HG02973 (cell line): ENCODE measurements at regions not wholly inside any gene's neighbourhood (a gene's known extent, or its start where the extent isn't known, plus 50 kb on each side); places are given as distances from the start of the nearest gene placed in this dataset.

Experiments used
- ATAC-seq: cut with Tn5 transposase; IDR thresholded peaks from one replicate; pipeline ENCODE4 v1.9.1; 2021; ENCODE audit warnings: moderate library complexity; ENCODE audit not compliant: unreplicated experiment

DNA sequence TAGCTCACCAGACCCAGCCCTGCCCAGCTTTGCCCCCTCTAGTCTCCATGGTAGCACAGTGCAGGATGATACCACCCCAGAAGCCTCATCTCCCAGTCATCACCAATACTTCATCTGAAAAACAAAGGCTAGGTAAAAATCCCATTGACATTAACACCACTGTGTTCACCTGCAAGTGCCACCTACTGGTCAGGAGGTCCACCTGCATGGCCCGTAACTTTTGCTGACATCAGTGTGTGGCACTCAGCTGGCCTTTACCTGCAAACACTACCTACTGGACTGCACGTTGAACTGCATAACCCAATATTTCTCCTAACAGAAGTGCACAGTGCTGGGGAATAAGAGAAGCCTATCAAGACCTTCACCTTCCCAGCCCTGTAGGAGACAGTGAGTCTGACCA lies 234.7 kb upstream of the ADGRB3 start:
- ATAC-seq: no peak

DNA sequence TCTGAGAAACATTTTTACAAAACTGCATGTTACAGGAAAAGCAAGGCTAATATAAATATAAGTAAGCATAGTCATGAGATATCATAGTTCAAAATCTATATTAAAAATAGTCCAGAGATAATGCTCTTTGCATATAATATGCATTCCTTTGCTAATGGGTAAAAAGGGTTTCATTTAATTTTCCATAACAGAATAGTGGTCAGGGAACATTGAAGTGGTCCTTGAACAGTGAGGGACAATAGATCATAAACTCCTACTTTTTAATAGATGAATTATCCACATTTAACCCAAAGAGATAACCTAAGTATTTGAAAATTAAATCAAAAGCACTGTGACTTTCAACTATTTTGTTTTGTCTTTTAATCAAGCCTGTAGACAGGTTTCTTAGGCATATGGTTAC lies 243.1 kb upstream of the ADGRB3 start:
- no peak for ATAC-seq

DNA sequence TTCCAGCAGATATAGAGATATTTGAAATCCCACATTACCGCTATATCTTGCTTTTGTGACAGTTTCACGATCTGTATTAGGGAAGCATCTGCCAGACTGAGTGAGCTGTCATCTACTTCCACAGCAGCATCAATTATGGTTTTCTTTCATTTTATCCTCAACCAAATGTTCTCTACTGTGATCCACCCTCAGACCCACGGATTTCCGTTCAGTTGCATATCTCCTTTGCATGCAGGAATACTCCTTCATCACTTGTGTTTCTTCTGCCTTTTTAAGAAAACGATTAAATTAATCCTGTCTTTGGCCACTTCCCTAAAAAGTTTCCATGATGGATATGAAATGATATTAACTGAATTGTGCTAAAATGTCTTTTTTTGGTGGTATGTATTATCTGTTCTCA lies 262.1 kb upstream of the ADGRB3 start:
- no peak for ATAC-seq

DNA sequence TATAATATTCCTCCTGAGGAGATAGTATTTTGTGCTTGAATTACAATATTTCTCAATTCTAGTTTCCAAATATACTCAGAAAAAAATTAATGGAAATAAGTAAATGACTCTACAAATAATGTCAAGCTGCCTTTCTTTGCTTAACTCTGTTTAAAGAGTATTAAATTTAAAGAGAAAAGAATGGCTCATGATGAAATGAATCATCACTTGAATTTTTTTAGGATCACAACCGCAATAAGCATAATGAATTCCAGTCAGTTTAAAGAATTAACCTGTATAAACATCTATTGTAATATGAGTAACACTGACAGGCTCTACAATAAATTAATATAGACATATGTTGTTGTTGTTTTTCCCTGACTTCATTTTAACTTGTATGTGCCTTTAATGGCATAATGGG lies 266.2 kb upstream of the ADGRB3 start:
- no peak for ATAC-seq

DNA sequence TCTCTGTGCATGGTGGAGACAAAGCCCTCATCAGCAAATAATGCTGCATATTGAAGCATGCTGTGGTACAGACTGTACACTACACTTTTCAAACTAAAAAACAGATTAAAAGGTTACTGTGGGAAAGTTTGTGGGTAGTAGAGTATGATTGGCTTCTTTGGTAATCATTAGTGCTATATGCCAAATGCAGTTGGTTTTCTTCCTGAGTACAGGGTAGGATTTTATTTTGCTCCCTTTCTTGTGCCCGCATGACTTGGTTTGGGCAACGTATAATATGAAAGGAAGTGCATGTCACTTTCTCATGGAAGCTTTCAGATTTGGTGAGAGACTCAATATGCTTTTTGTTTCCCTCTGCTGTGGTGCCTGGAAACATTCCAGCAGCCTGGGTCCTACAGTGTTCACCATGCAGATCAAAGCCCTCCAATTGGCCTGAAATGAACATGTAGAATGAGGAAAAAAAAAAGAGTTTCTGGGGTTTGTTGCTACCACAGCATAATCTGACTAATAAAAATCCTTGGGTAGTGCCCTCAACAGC lies 270.7 kb upstream of the ADGRB3 start:
- no peak for ATAC-seq

DNA sequence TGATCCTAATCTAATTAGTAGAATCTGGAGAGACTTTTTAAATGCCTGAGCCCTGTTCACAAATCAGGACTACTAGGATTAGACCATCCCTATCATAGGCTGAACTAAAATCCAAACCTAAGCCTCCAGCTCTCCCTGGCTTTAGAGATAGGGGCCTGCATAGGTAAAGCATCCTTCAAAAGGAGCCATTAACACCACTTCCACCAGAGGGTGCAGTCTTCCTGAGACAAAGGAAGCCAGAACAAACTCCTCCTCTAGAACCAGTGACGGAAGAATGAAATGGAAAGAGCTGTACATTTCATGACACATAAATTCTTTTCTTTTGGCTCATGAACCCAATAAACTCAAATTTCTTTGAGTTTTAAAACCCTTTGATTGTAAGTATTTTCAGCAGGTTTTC lies 291.2 kb upstream of the ADGRB3 start:
- ATAC-seq: peak; percentile 93

DNA sequence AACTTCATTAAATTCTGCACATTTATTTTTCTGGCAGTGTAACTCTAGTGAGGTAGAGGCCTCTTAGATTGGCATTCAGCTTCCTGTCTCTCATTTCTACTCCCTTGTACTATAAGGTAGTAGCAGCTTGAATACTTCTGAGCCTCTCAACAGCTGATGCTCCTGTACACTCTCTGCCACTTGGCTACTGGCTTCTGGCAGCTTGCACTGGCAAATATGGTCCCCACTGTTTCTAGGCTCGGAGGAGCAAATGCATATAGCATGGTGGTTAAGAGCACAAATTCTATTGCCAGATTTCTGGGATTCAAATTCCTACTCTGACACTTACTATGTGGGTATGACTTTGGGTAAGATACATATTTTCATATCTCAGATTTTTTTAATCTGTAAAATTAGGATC lies 292.8 kb upstream of the ADGRB3 start:
- no peak for ATAC-seq

DNA sequence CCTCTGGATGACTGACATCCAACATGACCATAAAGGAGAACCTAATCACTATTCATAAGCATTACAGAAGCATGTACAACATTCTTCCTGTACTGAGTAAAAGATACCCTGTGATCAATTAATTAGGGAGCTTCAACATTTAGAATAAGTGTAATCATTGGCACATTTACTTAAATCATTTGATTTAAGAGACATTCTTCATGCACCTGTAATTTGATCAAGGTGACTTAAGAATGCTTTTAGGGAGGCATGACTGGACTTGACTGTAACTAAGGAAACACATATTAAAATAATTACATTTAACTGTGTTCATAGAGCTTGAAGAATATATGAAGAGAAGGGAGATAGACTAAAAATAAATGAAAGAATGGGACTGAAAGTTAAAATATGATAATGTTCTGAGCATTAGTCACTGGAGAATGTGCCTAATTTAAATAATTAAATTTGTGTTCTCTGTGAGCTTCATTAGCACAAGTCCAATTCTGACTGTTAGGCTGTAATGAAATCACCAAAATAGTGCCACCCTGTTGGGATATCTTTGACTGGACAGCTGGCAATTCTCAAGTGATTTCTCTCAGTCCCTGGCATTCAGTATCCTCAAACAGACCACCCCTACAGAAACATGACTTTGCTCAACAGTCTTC lies 295.5 kb upstream of the ADGRB3 start:
- ATAC-seq: no peak

DNA sequence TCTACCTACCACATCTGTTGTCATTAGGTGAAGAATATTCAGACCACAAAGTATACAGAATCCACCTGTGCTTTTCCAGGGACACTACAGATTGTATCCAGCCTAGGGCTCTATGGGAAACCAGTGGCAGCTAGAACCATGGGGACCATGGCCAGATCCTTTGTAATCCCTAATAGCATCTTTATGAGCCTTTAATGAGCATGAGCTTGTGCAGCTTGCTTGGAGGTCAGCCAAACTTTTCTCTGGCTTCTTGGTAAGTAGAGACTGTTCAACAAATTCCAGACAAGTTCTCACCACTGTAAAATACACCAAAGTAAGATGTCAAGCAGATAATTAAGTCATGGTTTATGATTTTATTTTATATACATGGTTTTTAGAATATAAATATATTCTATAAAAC lies 301.6 kb upstream of the ADGRB3 start:
- no peak for ATAC-seq

DNA sequence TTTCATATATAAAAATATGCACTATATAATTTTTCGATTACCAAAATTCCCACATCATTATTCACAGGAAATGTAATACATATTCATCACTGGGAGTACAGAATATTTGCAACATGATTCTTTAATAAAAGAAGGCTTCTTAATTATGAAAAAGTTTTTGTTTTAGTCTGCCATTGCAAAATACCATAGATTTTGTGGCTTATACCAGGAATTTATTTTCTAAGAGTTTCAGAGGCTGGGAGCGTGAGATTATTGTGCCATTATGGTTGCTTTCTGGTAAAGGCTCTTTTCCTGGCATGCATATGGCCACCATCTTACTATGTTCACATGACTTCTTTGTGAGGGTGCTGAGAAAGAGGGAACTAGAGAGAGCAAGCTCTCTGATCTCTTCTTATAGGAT lies 306.9 kb upstream of the ADGRB3 start:
- ATAC-seq: no peak

DNA sequence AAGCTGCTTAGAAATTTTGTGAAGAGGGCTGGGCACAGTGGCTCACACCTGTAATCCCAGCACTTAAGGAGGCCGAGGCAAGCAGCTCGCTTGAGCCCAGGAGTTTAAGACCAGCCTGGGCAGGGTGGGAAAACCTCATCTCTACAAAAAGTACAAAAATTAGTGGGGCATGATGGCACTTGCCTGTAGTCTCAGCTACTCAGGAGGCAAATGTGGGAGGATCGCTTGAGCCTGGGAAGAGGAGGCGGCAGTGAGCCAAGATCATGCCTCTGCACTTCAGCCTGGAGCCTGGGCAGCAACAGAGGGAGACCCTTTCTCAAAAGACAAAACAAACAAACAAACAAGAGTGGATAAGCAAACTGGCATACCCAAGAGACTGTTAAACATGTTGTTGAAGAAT lies 308.3 kb upstream of the ADGRB3 start:
- no peak for ATAC-seq

DNA sequence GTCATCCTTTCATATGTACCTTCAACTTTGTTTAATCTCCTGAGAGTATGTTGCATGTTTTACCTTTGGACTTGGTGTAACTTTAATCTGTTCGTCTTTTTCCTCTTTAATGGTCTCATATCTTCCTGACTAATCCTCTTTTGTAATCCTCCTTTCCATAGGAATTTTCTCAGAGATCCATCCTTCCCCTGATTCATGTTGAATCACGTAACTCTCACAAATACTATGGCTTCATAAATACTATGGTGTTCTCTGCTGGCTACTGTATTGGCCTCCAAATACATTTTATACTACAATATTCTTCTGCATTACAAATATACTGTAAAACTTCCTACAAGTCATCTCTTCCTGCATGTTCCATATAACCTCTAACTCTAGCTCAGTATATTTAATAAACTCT lies 317.7 kb upstream of the ADGRB3 start:
- ATAC-seq: no peak

DNA sequence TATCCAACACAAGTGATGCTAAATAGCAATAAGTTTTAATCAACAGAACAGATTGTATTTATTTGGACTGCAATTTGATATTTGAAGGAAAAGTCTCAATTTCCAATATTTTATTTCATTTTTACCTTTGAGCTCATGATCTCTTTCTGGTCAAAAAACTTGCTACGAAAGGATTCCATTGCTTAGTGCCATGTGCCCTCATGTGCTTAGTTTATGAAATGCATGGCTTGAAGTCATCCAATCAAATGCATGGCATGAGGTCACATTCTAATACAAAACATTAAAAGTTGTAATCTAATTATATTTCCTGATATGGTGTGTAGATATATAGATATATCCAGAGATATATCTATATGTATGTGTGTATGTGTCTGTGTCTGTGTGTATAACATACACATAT lies 321.2 kb upstream of the ADGRB3 start:
- ATAC-seq: no peak

DNA sequence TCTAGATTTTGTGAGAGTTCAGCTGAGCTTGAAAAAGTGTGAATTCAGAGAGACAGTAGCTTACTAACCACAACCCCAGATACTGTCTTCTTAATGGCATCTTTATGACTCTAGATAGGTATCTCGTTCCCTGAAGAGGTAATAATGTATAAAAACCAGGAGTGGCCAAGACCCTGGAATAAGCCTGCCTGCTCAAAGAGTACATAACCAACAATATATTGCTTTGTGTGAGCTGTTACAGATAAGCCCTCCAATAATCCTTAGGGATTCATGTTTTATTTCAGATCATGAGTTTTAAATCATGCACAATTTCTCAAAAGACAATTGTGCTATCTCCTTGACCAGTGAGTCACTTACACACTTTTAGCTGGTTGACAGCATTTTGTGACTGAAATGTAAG lies 327.8 kb upstream of the ADGRB3 start:
- ATAC-seq: no peak

DNA sequence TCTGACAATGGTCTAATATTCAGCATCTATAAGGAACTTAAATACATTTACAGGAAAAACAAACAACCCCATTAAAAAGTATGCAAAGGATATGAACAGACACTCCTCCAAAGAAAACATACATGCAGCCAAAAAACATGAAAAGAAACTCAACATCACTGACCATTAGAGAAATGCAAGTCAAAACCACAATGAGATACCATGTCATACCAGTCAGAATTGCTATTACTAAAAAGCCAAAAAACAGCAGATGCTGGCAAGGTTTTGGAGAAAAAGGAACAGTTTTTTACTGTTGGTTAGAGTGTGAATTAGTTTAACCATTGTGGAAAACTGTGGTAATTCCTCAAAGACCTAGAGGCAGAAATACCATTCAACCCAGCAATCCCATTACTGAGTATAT lies 339.0 kb upstream of the ADGRB3 start:
- no peak for ATAC-seq

DNA sequence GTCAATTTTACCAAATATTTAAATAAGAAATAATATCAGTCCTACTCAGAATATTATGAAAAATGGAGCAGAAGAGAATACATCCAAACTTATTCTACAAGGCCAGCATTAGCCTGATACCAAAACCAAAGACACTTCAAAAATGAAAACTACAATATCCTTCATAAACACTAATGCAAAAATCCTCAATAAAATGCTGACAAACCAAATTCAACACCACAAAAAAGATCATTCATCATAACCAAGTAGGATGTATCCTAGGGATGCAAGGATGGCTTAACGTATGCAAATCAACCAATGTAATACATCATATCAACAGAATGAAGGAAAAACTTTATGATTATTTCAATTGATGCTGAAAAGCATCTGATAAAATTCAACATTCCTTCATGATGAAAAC lies 352.4 kb upstream of the ADGRB3 start:
- no peak for ATAC-seq

DNA sequence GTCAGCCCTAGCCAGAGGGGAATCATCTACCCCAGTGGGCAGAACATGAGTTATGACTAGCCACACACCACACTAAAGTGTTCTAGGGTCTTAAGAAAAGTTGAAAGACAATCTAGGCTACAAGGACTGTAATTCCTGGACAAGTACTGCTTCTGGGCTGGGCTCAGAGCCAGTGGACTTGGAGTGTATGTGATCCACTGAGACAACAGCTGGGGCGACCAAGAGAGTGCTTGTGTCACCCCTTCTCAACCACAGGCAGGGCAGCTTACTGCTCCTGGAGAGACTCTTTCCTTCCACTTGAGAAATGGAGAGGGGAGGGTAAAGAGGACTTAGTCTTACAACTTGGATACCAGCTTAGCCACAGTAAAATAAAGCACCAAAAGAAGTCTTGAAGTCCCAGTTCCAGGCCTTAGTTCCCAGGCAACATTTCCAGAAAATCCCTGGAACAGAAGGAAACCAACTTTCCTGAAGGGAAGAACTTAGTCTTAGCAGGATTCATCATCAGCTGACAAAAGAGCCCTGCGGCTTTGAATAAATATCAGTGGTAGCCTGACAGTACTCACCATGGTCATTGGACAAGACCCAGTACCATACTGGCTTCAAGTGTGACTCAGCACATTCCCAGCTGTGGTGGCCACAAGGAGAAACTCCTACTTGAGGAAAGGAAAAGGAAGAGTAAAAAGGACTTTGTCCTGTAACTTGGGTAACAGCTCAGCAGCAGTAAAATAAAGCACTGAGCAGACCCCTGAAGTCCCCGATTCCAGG lies 355.1 kb upstream of the ADGRB3 start:
- no peak for ATAC-seq

DNA sequence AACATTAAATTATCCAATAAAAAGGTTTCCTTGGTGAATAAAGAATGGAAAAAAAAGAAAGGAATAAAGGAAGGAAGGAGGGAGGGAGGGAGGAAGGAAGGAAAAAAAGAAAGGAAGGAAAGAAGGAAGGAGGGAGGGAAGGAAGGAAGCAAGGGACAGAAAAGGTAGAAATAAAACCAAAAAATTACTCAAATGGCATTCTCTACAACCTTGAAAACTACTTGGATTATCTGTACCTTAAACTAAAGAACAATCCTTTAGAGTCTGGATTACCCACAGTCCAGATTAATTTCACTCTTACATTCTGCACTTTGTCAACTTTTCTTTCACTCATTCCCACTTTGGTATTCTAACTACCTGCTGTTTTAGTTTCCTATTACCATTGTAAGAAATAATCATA lies 361.8 kb upstream of the ADGRB3 start:
- no peak for ATAC-seq

DNA sequence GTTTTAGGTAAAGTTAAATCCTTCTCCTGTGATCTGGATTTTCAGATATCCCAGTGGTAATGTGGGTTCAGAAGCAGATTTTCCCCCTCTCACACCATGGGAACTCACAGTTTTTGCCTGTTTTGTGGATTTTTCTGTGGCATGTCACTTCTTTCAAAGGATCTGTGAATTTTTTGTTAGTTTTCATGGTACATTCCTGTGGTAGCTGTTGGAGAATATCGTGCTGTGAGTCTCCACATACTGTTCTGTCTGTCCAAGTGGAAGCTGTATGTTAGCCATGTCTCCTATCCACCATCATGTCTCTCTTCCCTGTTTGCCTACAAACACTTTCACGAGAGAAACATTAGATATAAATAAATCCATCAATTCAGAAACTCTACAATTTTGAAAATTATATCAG lies 378.7 kb upstream of the ADGRB3 start:
- no peak for ATAC-seq

DNA sequence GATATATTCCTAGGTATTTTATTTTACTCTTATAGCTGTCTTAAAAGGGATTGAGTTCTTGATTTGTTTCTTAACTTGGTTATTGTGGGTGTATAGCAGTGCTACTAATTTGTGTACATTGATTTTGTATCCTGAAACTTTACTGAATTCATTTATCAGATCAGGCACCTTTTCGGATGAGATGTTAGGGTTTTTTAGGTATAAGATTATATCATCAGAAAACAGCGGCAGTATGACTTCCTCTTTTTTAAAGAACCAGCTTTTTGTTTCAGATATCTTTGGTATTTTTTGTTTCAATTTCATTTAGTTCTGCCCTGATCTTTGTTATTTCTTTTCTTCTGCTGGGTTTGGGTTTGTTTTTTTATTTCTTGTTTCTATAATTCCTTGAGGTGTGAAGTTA lies 382.4 kb upstream of the ADGRB3 start:
- ATAC-seq: peak; percentile 79

DNA sequence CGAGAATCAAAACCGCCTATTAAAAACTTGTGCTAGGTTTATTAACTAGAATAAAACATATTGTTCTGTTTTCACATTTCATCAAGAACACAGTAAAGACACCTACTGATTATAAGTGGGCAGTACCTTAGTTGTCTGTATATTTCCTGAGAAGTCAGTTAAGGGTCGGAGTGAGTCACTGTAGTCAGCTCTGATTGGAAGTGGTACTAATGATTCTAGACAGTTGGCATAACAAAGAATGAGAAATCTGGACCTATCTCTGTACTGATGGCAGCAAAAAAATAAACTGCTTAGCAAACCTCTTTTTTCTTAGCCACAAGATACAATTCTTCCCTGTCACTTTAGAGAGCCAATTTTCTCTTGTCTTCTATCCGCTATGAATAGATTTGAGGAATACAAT lies 387.3 kb upstream of the ADGRB3 start:
- ATAC-seq: no peak

DNA sequence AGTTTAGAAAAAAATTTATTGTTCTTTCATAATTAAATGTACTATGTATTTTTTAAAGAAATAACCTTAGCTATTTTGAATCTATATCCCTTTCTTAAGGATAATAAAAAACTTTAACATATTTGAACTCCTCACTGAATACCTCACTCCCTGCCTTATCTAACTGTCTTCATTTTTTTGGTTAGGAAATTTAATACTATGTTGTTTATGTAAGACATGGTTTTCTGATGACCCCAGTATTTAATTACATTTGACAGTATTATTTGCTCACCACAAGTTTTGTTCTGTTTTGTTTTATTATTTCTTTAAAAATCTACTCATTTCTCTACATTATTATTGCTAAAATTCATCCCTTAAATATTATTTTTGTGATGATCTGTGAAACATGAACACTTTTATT lies 394.4 kb upstream of the ADGRB3 start:
- no peak for ATAC-seq

DNA sequence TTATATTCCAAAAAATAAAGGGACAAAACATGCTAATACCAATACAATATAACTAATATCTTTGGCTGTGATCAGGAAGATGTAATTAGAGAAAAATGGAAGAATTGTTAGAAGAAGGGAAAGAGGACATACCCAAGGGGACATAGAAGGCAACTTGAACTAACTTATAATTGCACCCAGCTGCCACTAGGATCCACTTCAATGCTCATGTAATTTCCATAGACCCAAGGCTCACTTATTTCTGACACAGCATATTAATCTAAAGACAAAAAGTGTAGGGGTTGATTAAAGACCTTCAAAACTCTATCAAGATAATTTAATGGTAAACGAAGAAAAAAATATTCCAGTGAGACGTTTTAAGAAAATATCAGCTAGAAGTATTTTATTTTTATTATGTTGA lies 396.0 kb upstream of the ADGRB3 start:
- no peak for ATAC-seq
